KMS-11 (cell line): ENCODE measurements at regions not wholly inside any gene's neighbourhood (a gene's known extent, or its start where the extent isn't known, plus 50 kb on each side); places are given as distances from the start of the nearest gene placed in this dataset.

Source experiments
- H2AFZ ChIP-seq: fragments of 200-600 bp; sonication (generic); 2 replicates; pipeline ENCODE4 v1.6.1; 2016; ENCODE audit warnings: antibody characterized with exemption, mixed run types, low read depth
- H3K27ac ChIP-seq: fragments of 200-600 bp; sonication (generic); 2 replicates; pipeline ENCODE4 v1.6.1; 2016; ENCODE audit warnings: mild to moderate bottlenecking, mixed run types
- H3K27me3 ChIP-seq: fragments of 200-600 bp; sonication (generic); 2 replicates; pipeline ENCODE4 v1.6.1; 2017; ENCODE audit warnings: mild to moderate bottlenecking, low read depth, mixed run types, moderate library complexity; ENCODE audit not compliant: insufficient read depth
- H3K36me3 ChIP-seq: fragments of 200-600 bp; sonication (generic); 2 replicates; pipeline ENCODE4 v1.6.1; 2017; ENCODE audit warnings: mild to moderate bottlenecking, mixed run types; ENCODE audit not compliant: insufficient read depth
- H3K4me1 ChIP-seq: fragments of 200-600 bp; sonication (generic); 2 replicates; pipeline ENCODE4 v1.6.1; 2016; ENCODE audit warnings: mild to moderate bottlenecking, low read depth, mixed run types; ENCODE audit not compliant: poor library complexity, severe bottlenecking
- H3K4me2 ChIP-seq: fragments of 200-600 bp; sonication (generic); 2 replicates; pipeline ENCODE4 v1.7.0; 2016; ENCODE audit warnings: mild to moderate bottlenecking, mixed run types
- H3K4me3 ChIP-seq: fragments of 200-600 bp; sonication (generic); IDR thresholded peaks from 2 replicates; pipeline ENCODE4 v1.6.1; 2017; ENCODE audit warnings: low read depth, low read length, mixed read lengths; ENCODE audit not compliant: insufficient read depth
- H3K79me2 ChIP-seq: fragments of 200-600 bp; sonication (generic); 2 replicates; pipeline ENCODE4 v1.6.1; 2016; ENCODE audit warnings: low read depth, mixed run types; ENCODE audit not compliant: insufficient read depth
- H3K9ac ChIP-seq: fragments of 200-600 bp; sonication (generic); 2 replicates; pipeline ENCODE4 v1.6.1; 2016; ENCODE audit warnings: mild to moderate bottlenecking, mixed run types
- H4K20me1 ChIP-seq: fragments of 200-600 bp; sonication (generic); 2 replicates; pipeline ENCODE4 v1.6.1; 2016; ENCODE audit warnings: mild to moderate bottlenecking, mixed run types; ENCODE audit not compliant: insufficient read depth
- CTCF ChIP-seq: fragments of 200-600 bp; sonication (generic); conservative IDR thresholded peaks from 2 replicates; pipeline ENCODE4 v1.6.1; 2017; ENCODE audit warnings: low read depth, mild to moderate bottlenecking, antibody characterized with exemption, low read length, moderate library complexity, mixed read lengths

- H3K4me3 ChIP-seq = no peak overlapping the region
- no peak overlapping the region for H3K27ac ChIP-seq
- TF ChIP-seq CTCF = no peak
These were observed 178.9 kb upstream of the CAMK1G start for GRCh38 chr1:209404577-209404976.

GRCh38 chr1:209405183-209405814, 178.2 kb upstream of the CAMK1G start:
- H4K20me1 ChIP-seq = no peaks in the 10 kb centered on the region
- no peak for TF ChIP-seq CTCF
- H3K27ac ChIP-seq = no peak overlapping the region
- H2AFZ ChIP-seq = no peak overlapping the region
- H3K9ac ChIP-seq = no peak overlapping the region
- no peaks in the 10 kb centered on the region for H3K4me1 ChIP-seq
- H3K79me2 ChIP-seq = no peaks in the 10 kb centered on the region
- H3K4me3 ChIP-seq = no peak overlapping the region
- no peak overlapping the region for H3K4me2 ChIP-seq
- H3K27me3 ChIP-seq = no peaks in the 10 kb centered on the region
- no peaks in the 10 kb centered on the region for H3K36me3 ChIP-seq

More at GRCh38 chr1:209404577-209404976, 178.9 kb upstream of the CAMK1G start:
- no peak overlapping the region for H2AFZ ChIP-seq
- H3K4me2 ChIP-seq = no peak overlapping the region
- H3K27me3 ChIP-seq = no peaks in the 10 kb centered on the region
- no peaks in the 10 kb centered on the region for H3K36me3 ChIP-seq
- no peaks in the 10 kb centered on the region for H3K4me1 ChIP-seq
- H3K79me2 ChIP-seq = no peaks in the 10 kb centered on the region
- no peak overlapping the region for H3K9ac ChIP-seq
- no peaks in the 10 kb centered on the region for H4K20me1 ChIP-seq

- Histone ChIP-seq H3K27me3 (no peaks in the 10 kb centered on the region), H3K4me2 (no peak overlapping the region), H3K4me3 (no peak overlapping the region), H2AFZ (no peak overlapping the region), H4K20me1 (no peaks in the 10 kb centered on the region), H3K4me1 (no peaks in the 10 kb centered on the region), H3K36me3 (no peaks in the 10 kb centered on the region), H3K9ac (no peak overlapping the region), H3K27ac (no peak overlapping the region), H3K79me2 (no peaks in the 10 kb centered on the region)
- no peak for TF ChIP-seq CTCF
These were observed 177.3 kb upstream of the CAMK1G start for GRCh38 chr1:209406168-209406567.

- H3K27ac ChIP-seq = no peak overlapping the region
- H3K36me3 ChIP-seq = no peaks in the 10 kb centered on the region
- H4K20me1 ChIP-seq = no peaks in the 10 kb centered on the region
These were observed 176.9 kb upstream of the CAMK1G start for GRCh38 chr1:209406595-209406994.

More at GRCh38 chr1:209406595-209406994, 176.9 kb upstream of the CAMK1G start:
- Histone ChIP-seq H3K4me1 (no peaks in the 10 kb centered on the region), H3K4me2 (no peak overlapping the region), H3K27me3 (no peaks in the 10 kb centered on the region), H3K9ac (no peak overlapping the region), H3K79me2 (no peaks in the 10 kb centered on the region), H2AFZ (no peak overlapping the region), H3K4me3 (no peak overlapping the region)
- TF ChIP-seq CTCF = no peak
